CD4-positive, alpha-beta T cell (primary cell): ENCODE measurements at regions not wholly inside any gene's neighbourhood (a gene's known extent, or its start where the extent isn't known, plus 50 kb on each side); places are given as distances from the start of the nearest gene placed in this dataset.

Experiments used
- ATAC-seq: fragments of 200-7000 bp; cut with Tn5 transposase; one replicate; pipeline ENCODE4 v1.10.0; 2022; ENCODE audit warnings: mild to moderate bottlenecking; ENCODE audit not compliant: poor library complexity
- CTCF ChIA-PET: fragments of 350-600 bp; sonication (Branson Sonifier 250); formaldehyde crosslinking; loops from one replicate; lab custom pipeline; 2021; ENCODE audit warnings: antibody characterized with exemption, inconsistent platforms; lab: Charles Lee
- POLR2A ChIA-PET: fragments of 350-600 bp; sonication (Branson Sonifier 250); formaldehyde crosslinking; loops from one replicate; lab custom pipeline; 2021; ENCODE audit warnings: antibody characterized with exemption, inconsistent platforms; lab: Charles Lee
- DNase-seq, 14 experiments: peaks; one replicate each; pipeline ENCODE4 v3.0.0-alpha.2; 2013 to 2020; ENCODE audit warnings: mixed read lengths in 2 of 14
- H3K27ac ChIP-seq, 2 donors: one replicate each; pipeline versions ENCODE4 v1.5.1 to v1.7.0; 2013; ENCODE audit warnings: low read length in 2 of 2, low read depth in 1 of 2, mild to moderate bottlenecking in 1 of 2
- H3K27me3 ChIP-seq, 2 experiments: 1 replicate in 1 of 2; 2 replicates in 1 of 2; pipeline versions ENCODE4 v1.6.1 to v1.7.0; 2013; ENCODE audit warnings: low read length in 2 of 2, control low read depth in 1 of 2, mild to moderate bottlenecking in 1 of 2, moderate library complexity in 1 of 2; ENCODE audit not compliant: insufficient read depth in 2 of 2, control insufficient read depth in 1 of 2
- H3K36me3 ChIP-seq: one replicate; pipeline ENCODE4 v1.6.1; 2013; ENCODE audit warnings: low read length, control low read depth; ENCODE audit not compliant: insufficient read depth
- H3K4me1 ChIP-seq: one replicate; pipeline ENCODE4 v1.6.1; 2013; ENCODE audit warnings: low read length, control low read depth; ENCODE audit not compliant: insufficient read depth
- H3K4me3 ChIP-seq: one replicate; pipeline ENCODE4 v1.5.1; 2013; ENCODE audit warnings: mild to moderate bottlenecking, low read length, moderate library complexity
- H3K9me3 ChIP-seq, 2 experiments: 1 replicate in 1 of 2; 2 replicates in 1 of 2; pipeline versions ENCODE4 v1.6.1 to v1.7.0; 2013; ENCODE audit warnings: low read length in 2 of 2, mild to moderate bottlenecking in 2 of 2, control low read depth in 1 of 2, moderate library complexity in 1 of 2; ENCODE audit not compliant: control insufficient read depth in 1 of 2, insufficient read depth in 1 of 2
- H3K27ac Mint-ChIP-seq: one replicate; pipeline ENCODE4 v1.8.0; 2020; ENCODE audit warnings: mixed read lengths
- H3K27me3 Mint-ChIP-seq: one replicate; pipeline ENCODE4 v1.8.0; 2021; ENCODE audit warnings: mixed read lengths
- H3K36me3 Mint-ChIP-seq: one replicate; pipeline ENCODE4 v1.8.0; 2021; ENCODE audit warnings: low read depth, mixed read lengths
- H3K4me1 Mint-ChIP-seq: one replicate; pipeline ENCODE4 v1.8.0; 2021; ENCODE audit warnings: low read depth, mixed read lengths
- H3K4me3 Mint-ChIP-seq: one replicate; pipeline ENCODE4 v1.8.0; 2020; ENCODE audit warnings: mild to moderate bottlenecking, mixed read lengths
- H3K9me3 Mint-ChIP-seq: one replicate; pipeline ENCODE4 v1.8.0; 2020; ENCODE audit warnings: mixed read lengths
- CTCF ChIP-seq: fragments of 200-600 bp; IDR thresholded peaks from one replicate; pipeline ENCODE4 v1.8.0; 2022; ENCODE audit warnings: antibody characterized with exemption, mild to moderate bottlenecking
- intact Hi-C, 2 experiments: fragments of 100-400 bp; cut with DNase I in 1 of 2; cut with micrococcal nuclease in 1 of 2; formaldehyde crosslinking; loops; one replicate each; pipeline versions ENCODE4 v1.15.1 to v1.9.0; 2023 to 2025; cut with DNase I, micrococcal nuclease

DNA sequence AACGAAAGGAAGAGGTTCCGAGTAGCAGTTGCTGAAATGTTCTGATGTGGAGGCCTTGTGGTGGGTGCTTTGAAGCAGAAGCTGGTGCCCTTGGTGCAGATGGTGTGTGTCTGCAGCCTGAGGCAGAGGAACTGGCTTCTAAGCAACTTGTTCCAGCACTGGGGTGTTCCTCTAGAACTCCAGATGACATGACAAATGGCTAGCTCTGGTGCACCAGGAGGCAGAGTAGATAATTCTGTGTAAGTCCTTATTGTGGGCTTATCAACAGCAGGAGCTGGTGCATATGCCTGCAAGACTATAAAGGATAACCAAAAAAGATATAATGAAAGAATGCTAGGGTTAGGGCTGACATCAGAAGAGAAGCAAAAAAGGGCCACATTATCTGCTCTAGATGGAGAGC, 76.5 kb downstream of the ARL5B start:
- Histone ChIP-seq H3K9me3 (peaks cover 0 to 3% of the 10 kb centered on the region in 2 experiments), H3K4me1 (no peaks in the 10 kb centered on the region), H3K36me3 (no peaks in the 10 kb centered on the region), H3K4me3 (no peak overlapping the region), H3K27ac (no peak overlapping the region), H3K27me3 (peaks cover 0 to 6% of the 10 kb centered on the region in 2 experiments)
- TF ChIP-seq CTCF = no peak
- no peaks in the 10 kb centered on the region for H3K36me3 Mint-ChIP-seq
- peaks cover 13% of the 10 kb centered on the region for H3K27me3 Mint-ChIP-seq
- ChIA-PET POLR2A (no interaction called here), CTCF (no interaction called here)
- H3K4me3 Mint-ChIP-seq = no peak overlapping the region
- intact Hi-C loops = no loop called here
- no peak overlapping the region for H3K27ac Mint-ChIP-seq
- DNase-seq = no peak
- H3K4me1 Mint-ChIP-seq = no peaks in the 10 kb centered on the region
- no peaks in the 10 kb centered on the region for H3K9me3 Mint-ChIP-seq
- no peak for ATAC-seq

GRCh38 chr10:18737236-18737635, 78.0 kb downstream of the ARL5B start:
- POLR2A ChIA-PET = no interaction called here
- Histone ChIP-seq H3K27ac (no peak overlapping the region), H3K9me3 (peaks cover 0 to 3% of the 10 kb centered on the region in 2 experiments), H3K4me1 (no peaks in the 10 kb centered on the region), H3K4me3 (no peak overlapping the region), H3K36me3 (no peaks in the 10 kb centered on the region), H3K27me3 (peaks cover 0 to 6% of the 10 kb centered on the region in 2 experiments)
- Mint-ChIP-seq H3K4me3 (no peak overlapping the region), H3K4me1 (no peaks in the 10 kb centered on the region), H3K27ac (no peak overlapping the region), H3K27me3 (peaks cover 8% of the 10 kb centered on the region), H3K36me3 (no peaks in the 10 kb centered on the region), H3K9me3 (no peaks in the 10 kb centered on the region)
- CTCF ChIA-PET = no interaction called here
- TF ChIP-seq CTCF = no peak
- ATAC-seq (no peak), DNase-seq (no peak)
- intact Hi-C loops = no loop called here

DNA sequence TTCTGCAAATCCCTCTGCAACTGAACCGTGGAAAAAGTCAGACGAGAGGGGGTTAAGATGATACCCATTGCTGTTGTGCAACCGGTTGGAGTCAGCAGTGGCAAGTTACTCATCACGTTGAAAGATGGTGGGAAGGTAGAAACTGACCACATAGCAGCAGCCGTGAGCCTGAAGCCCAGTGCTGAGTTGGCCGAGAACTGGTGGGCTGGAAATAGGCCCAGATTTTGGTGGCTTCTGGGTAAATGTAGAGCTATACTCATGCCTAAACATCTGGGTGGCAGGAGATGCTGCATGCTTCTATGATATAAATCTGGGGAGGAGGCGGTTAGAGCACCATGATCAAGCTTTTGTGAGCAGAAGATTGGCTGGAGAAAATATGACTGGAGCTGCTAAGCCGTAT, 78.6 kb downstream of the ARL5B start:
- Histone ChIP-seq H3K4me1 (no peaks in the 10 kb centered on the region), H3K36me3 (no peaks in the 10 kb centered on the region), H3K27ac (no peak overlapping the region), H3K27me3 (peaks cover 0 to 6% of the 10 kb centered on the region in 2 experiments), H3K4me3 (no peak overlapping the region), H3K9me3 (peaks cover 0 to 3% of the 10 kb centered on the region in 2 experiments)
- peaks cover 8% of the 10 kb centered on the region for H3K27me3 Mint-ChIP-seq
- H3K4me3 Mint-ChIP-seq = no peak overlapping the region
- H3K4me1 Mint-ChIP-seq = no peaks in the 10 kb centered on the region
- intact Hi-C loops = no loop called here
- H3K9me3 Mint-ChIP-seq = no peaks in the 10 kb centered on the region
- no peak for TF ChIP-seq CTCF
- CTCF ChIA-PET = no interaction called here
- no peak overlapping the region for H3K27ac Mint-ChIP-seq
- ATAC-seq (no peak), DNase-seq (no peak)
- no peaks in the 10 kb centered on the region for H3K36me3 Mint-ChIP-seq
- POLR2A ChIA-PET = no interaction called here
